ENCODE measurements at regions not wholly inside any gene's neighbourhood (a gene's known extent, or its start where the extent isn't known, plus 50 kb on each side); places are given as distances from the start of the nearest gene placed in this dataset.

DNA sequence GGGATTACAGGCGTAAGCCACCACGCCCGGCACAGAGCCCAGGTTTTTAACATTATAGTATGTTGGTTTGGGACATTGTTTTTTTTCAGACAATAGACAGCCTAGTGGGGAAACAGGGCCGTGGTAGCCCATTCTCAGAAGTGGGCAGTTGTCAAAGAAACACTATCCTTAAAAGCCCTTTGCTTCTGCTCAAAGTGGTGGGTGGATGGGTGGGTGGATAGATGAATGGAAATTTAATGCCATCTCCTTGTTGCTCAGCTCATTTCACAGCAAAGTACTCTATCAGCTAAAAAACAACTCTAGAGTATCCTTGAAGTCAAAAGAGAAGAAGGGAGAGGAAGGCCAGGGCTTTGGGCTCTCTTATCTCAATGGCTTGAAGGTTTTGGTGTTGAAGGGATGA is 137.8 kb downstream of the RRAGC start:
- TF ChIP-seq ZNF274 (IDR thresholded peaks at IDR 0.05; ENCODE audit: low read depth, low read length), result no peak
- TF ChIP-seq SUZ12 (IDR thresholded peaks at IDR 0.05; ENCODE audit: extremely low read depth, insufficient read depth, insufficient read length), result no peak
- no peak for TF ChIP-seq YY1 (IDR thresholded peaks at IDR 0.05; ENCODE audit: insufficient read depth, insufficient read length)
